ENCODE measurements at regions not wholly inside any gene's neighbourhood (a gene's known extent, or its start where the extent isn't known, plus 50 kb on each side); places are given as distances from the start of the nearest gene placed in this dataset.
"Not testable (repeated sequence)": the region's sequence is repeated elsewhere in the genome, so short reads cannot be mapped to it uniquely, and the experiment has no call there.

DNA sequence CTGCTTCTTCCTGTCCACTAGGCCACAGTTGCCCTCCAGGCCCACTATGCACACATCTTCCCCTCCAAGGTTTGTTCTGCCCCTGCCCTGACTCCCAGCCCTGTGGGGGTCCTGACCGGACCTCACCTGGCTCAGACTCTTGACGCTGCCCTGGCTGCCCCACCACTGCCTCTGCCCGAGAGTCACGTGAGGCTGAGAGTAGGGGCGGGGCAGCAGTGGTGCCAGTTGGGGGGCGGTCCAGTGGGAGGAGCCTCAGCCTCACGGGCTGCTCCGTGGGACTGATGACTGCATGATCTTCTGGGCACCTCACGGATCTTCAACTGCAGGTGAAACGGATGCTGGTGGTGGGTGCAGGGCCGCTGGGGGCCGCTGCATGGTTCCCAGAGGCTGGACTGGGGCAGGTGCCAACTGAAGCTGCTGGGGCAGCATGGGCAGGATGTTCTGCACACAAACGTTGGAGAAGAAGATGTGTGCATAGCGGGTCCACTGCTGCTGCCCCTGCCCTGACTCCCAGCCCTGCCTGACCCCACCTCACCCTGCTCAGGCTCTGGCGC lies 77.6 kb downstream of the HHIPL2 start:
- POLR2A ChIA-PET (ENCODE audit: partially characterized antibody) = not testable (repeated sequence)

DNA sequence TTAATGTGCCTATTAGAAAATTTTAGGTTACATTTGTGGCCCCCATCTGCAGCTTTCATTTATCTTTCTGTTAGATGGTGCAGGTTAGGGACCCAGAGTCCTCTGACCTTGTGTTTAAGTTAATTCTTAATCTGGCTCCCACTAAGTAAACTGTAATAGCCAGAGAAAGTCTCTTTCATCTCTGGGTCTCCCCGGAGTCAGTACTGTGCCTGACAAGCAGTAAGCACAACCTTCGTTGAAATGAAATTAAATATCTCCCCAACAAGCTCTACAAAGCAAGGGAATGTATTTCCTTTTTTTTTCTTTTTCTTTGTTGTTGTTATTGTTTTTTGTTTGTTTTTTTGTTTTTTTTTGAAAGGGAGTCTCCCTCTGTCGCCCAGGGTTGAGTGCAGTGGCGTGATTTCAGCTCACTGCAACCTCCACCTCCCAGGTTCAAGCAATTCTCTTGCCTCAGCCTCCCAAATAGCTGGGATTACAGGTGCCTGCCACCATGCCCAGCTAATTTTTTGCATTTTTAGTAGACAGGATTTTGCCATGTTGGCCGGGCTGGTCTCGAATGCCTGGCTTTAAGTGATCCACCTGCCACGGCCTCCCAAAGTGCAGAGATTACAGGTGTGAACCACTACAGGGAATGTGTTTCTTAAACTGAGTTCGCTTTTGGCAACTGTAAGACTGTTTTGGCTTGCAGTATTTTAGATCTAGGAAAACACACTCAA lies 81.6 kb downstream of the HHIPL2 start:
- Mint-ChIP-seq H3K9me3 (peaks cover 0 to 5% (median 0%) of the 10 kb centered on the region in 8 donors), H3K27ac (peak overlapping the region in 2 of 7 donors; percentile 37 to 94), H3K4me1 (peaks cover 8 to 14% (median 11%) of the 10 kb centered on the region in 4 donors), H3K36me3 (peaks cover 0 to 6% of the 10 kb centered on the region in 2 donors), H3K4me3 (peak overlapping the region in 7 of 8 donors; percentile 16 to 31 (median 26)), H3K27me3 (peaks cover 0 to 5% of the 10 kb centered on the region in 2 donors)
- H3K9me3 ChIP-seq (ENCODE audit: control insufficient read depth in 1 of 2, low read length in 2 of 2) = no peaks in the 10 kb centered on the region
- no peaks in the 10 kb centered on the region for H3K36me3 ChIP-seq (ENCODE audit: insufficient read depth, low read length)
- ChIA-PET CTCF (ENCODE audit: partially characterized antibody) (interaction anchor here (0.6 to 7.8 kb wide), 17 partner anchors 12 to 657 kb away, joined by 3 to 99 read pairs (median 8); partner anchors contain the start of gene TAF1A), POLR2A (ENCODE audit: partially characterized antibody) (interaction anchor here (1.0 to 2.2 kb wide), 3 partner anchors 152 to 178 kb away, joined by 5 to 17 read pairs (median 5); partner anchors contain the start of gene MIA3)
- no peaks in the 10 kb centered on the region for H3K27me3 ChIP-seq (ENCODE audit: insufficient read depth, low read length)
- H3K4me3 ChIP-seq (ENCODE audit: low read length in 2 of 2) = no peak overlapping the region
- H3K4me1 ChIP-seq (ENCODE audit: insufficient read depth, low read length) = peaks cover 12% of the 10 kb centered on the region
- no peak overlapping the region for H3K27ac ChIP-seq (ENCODE audit: low read depth, low read length)
- DNase-seq = no peak
- intact Hi-C loops (cut with micrococcal nuclease) = loop anchor here (5.0 to 10.0 kb wide), 3 partner anchors 88 to 348 kb away; partner anchors contain the start of genes DISP1 and MIA3

More for the DNA sequence above, 77.6 kb downstream of the HHIPL2 start:
- H3K27ac ChIP-seq (ENCODE audit: low read depth, low read length); DNase-seq; H3K4me1 ChIP-seq (ENCODE audit: insufficient read depth, low read length); H3K27me3 Mint-ChIP-seq; H3K36me3 Mint-ChIP-seq; CTCF ChIA-PET (ENCODE audit: partially characterized antibody); H3K9me3 ChIP-seq (ENCODE audit: control insufficient read depth in 1 of 2, low read length in 2 of 2); intact Hi-C loops (cut with micrococcal nuclease); H3K27ac Mint-ChIP-seq; H3K9me3 Mint-ChIP-seq; H3K36me3 ChIP-seq (ENCODE audit: insufficient read depth, low read length); H3K4me3 ChIP-seq (ENCODE audit: low read length in 2 of 2); H3K4me3 Mint-ChIP-seq; H3K4me1 Mint-ChIP-seq; H3K27me3 ChIP-seq (ENCODE audit: insufficient read depth, low read length): not testable (repeated sequence)

DNA sequence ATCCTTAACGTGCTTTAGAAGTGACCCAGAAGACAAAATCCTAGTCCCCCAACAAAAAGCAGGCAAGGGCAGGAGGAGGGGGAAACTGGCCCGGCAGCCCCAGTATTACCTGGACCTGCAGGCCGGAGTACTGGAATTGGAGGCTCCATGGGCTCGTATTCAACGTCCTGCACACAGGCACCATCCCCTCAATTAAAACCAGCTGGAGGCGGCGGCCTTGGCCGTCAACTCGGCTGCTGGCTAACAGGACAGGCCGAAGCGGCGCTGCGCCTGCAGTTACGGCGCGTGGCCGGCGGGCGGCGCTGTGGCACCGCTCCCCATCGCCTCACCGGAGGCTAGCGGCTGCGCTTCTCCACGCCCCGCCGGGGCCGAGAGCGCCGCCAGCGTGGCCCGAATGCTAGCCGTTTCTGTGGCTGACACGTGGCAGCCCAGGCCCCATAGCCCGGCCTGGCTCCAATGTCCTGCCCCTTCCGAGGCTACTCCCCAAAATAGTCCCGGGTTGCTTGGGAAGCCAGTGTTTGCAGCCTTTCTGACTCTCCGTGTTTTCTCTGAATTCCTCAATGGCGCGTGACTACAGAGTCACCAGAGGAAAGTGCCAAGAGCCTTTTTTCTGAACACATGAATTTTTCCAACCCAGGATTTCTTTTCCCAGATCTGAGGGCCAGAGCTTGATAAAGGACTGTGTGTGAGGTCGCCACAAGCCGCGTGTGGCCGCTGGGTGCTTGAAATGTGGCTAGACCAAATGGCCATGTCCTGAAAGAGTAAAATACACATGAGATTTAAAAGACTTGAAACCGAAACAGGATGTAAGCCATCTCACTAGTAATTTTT lies 82.5 kb downstream of the HHIPL2 start:
- H3K27ac ChIP-seq (ENCODE audit: low read depth, low read length) = peak overlapping the region; percentile 31
- peaks cover 0 to 5% (median 0%) of the 10 kb centered on the region in 8 donors for H3K9me3 Mint-ChIP-seq
- H3K27me3 ChIP-seq (ENCODE audit: insufficient read depth, low read length) = no peaks in the 10 kb centered on the region
- H3K4me1 ChIP-seq (ENCODE audit: insufficient read depth, low read length) = peaks cover 12% of the 10 kb centered on the region
- peak overlapping the region; percentile 82 to 95 (median 89) for H3K4me3 Mint-ChIP-seq
- peak overlapping the region; percentile 62 to 95 (median 91) for H3K27ac Mint-ChIP-seq
- no peaks in the 10 kb centered on the region for H3K36me3 ChIP-seq (ENCODE audit: insufficient read depth, low read length)
- intact Hi-C loops (cut with micrococcal nuclease) = loop anchor here (1.0 to 10.0 kb wide), 4 partner anchors 89 to 349 kb away; partner anchors contain the start of genes DISP1 and MIA3
- H3K9me3 ChIP-seq (ENCODE audit: control insufficient read depth in 1 of 2, low read length in 2 of 2) = no peaks in the 10 kb centered on the region
- peaks cover 8 to 14% (median 11%) of the 10 kb centered on the region in 4 donors for H3K4me1 Mint-ChIP-seq
- peak overlapping the region; percentile 62 to 73 for H3K4me3 ChIP-seq (ENCODE audit: low read length in 2 of 2)
- H3K27me3 Mint-ChIP-seq = peaks cover 0 to 5% of the 10 kb centered on the region in 2 donors
- ChIA-PET CTCF (ENCODE audit: partially characterized antibody) (interaction anchor here (0.9 to 7.8 kb wide), 36 partner anchors 9 to 687 kb away, joined by 3 to 99 read pairs (median 5); partner anchors contain the start of gene TAF1A), POLR2A (ENCODE audit: partially characterized antibody) (interaction anchor here (0.5 to 2.2 kb wide), 6 partner anchors 10 to 248 kb away, joined by 3 to 17 read pairs (median 5); partner anchors contain the start of genes AIDA, BROX and MIA3)
- H3K36me3 Mint-ChIP-seq = peaks cover 0 to 6% of the 10 kb centered on the region in 2 donors
- DNase-seq = peak; percentile 66 to 84 (median 79)

DNA sequence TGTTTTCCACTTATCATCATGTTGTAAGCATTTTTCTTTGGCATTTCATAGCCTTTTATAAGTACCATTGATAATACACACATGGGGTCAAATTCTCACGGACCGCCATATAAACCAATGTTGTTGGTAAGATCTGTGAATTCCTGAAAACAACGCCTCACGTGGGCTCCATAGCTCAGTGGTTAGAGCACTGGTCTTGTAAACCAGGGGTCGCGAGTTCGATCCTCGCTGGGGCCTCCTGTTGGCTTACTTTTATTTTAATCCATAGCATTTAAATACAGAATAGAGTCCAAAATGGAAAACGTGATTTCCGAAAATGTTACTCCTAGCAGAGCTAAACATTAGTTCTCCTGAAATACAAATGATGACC lies 83.1 kb downstream of the HHIPL2 start:
- Histone ChIP-seq H3K4me3 (ENCODE audit: low read length in 2 of 2) (peak overlapping the region in 1 of 2 donors; percentile 62), H3K4me1 (ENCODE audit: insufficient read depth, low read length) (peaks cover 12% of the 10 kb centered on the region), H3K36me3 (ENCODE audit: insufficient read depth, low read length) (no peaks in the 10 kb centered on the region), H3K27me3 (ENCODE audit: insufficient read depth, low read length) (no peaks in the 10 kb centered on the region), H3K27ac (ENCODE audit: low read depth, low read length) (no peak overlapping the region), H3K9me3 (ENCODE audit: control insufficient read depth in 1 of 2, low read length in 2 of 2) (no peaks in the 10 kb centered on the region)
- intact Hi-C loops (cut with micrococcal nuclease) = loop anchor here (1.0 to 10.0 kb wide), 4 partner anchors 90 to 350 kb away; partner anchors contain the start of genes DISP1 and MIA3
- ChIA-PET CTCF (ENCODE audit: partially characterized antibody) (interaction anchor here (0.6 to 7.8 kb wide), 38 partner anchors 9 to 1382 kb away, joined by 3 to 99 read pairs (median 4); partner anchors contain the start of gene TAF1A), POLR2A (ENCODE audit: partially characterized antibody) (interaction anchor here (0.5 to 2.2 kb wide), 5 partner anchors 10 to 248 kb away, joined by 3 to 17 read pairs (median 5); partner anchors contain the start of genes AIDA, BROX and MIA3)
- H3K36me3 Mint-ChIP-seq = peaks cover 0 to 6% of the 10 kb centered on the region in 2 donors
- H3K4me3 Mint-ChIP-seq = peak overlapping the region; percentile 78 to 92 (median 87)
- H3K27ac Mint-ChIP-seq = peak overlapping the region in 6 of 7 donors; percentile 62 to 94 (median 86)
- H3K27me3 Mint-ChIP-seq = peaks cover 1 to 6% of the 10 kb centered on the region in 2 donors
- peaks cover 0 to 5% (median 0%) of the 10 kb centered on the region in 8 donors for H3K9me3 Mint-ChIP-seq
- peak; percentile 66 to 78 (median 72) for DNase-seq
- peaks cover 8 to 14% (median 11%) of the 10 kb centered on the region in 4 donors for H3K4me1 Mint-ChIP-seq

DNA sequence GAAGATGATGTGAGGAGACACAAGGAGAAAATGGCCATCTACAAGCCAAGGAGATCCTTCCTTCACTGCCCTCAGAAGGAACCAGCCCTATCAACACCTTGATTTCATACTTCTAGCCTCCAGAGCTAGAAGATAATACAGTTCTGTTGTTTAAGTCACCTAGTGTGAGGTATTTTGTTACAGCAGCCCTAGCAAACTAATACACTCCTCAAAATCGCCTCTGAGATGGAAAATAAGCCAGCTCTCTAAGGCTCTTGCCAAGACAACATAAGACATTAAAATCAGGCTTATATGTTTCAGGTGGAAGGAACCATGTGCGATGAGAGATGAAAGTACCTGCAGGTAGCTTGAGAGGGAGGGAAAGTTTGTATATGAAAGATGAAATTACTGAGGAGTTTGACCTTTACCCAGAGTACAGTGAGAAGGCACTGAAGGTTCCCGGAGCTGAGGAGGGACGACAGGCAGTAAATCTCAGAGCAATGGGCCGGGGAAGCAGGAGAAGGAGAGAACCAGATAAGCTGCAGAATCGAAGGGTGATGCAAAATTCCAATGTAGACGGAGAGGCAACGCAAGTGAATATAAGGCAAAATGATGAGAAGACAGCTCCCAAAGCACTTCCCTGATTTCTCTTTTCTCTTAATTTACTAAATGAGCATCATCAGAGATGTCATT lies 84.7 kb downstream of the HHIPL2 start:
- H3K4me3 ChIP-seq (ENCODE audit: low read length in 2 of 2) = no peak overlapping the region
- Mint-ChIP-seq H3K4me1 (peaks cover 8 to 14% (median 11%) of the 10 kb centered on the region in 4 donors), H3K36me3 (peaks cover 0 to 6% of the 10 kb centered on the region in 2 donors), H3K27me3 (peaks cover 1 to 6% of the 10 kb centered on the region in 2 donors), H3K4me3 (peak overlapping the region in 2 of 8 donors; percentile 29 to 37), H3K27ac (peak overlapping the region in 3 of 7 donors; percentile 9 to 36 (median 18)), H3K9me3 (peaks cover 0 to 11% (median 4%) of the 10 kb centered on the region in 8 donors)
- no peak overlapping the region for H3K27ac ChIP-seq (ENCODE audit: low read depth, low read length)
- CTCF ChIA-PET (ENCODE audit: partially characterized antibody) = interaction anchor here (0.9 to 7.8 kb wide), 5 partner anchors 8 to 619 kb away, joined by 4 to 99 read pairs (median 52); no protein-coding TSS in a partner anchor
- no peaks in the 10 kb centered on the region for H3K27me3 ChIP-seq (ENCODE audit: insufficient read depth, low read length)
- H3K9me3 ChIP-seq (ENCODE audit: control insufficient read depth in 1 of 2, low read length in 2 of 2) = no peaks in the 10 kb centered on the region
- no peaks in the 10 kb centered on the region for H3K36me3 ChIP-seq (ENCODE audit: insufficient read depth, low read length)
- intact Hi-C loops (cut with micrococcal nuclease) = loop anchor here (10.0 kb wide), 2 partner anchors 92 to 352 kb away; partner anchors contain the start of gene DISP1
- POLR2A ChIA-PET (ENCODE audit: partially characterized antibody) = no interaction called here
- DNase-seq = no peak
- H3K4me1 ChIP-seq (ENCODE audit: insufficient read depth, low read length) = peaks cover 12% of the 10 kb centered on the region

DNA sequence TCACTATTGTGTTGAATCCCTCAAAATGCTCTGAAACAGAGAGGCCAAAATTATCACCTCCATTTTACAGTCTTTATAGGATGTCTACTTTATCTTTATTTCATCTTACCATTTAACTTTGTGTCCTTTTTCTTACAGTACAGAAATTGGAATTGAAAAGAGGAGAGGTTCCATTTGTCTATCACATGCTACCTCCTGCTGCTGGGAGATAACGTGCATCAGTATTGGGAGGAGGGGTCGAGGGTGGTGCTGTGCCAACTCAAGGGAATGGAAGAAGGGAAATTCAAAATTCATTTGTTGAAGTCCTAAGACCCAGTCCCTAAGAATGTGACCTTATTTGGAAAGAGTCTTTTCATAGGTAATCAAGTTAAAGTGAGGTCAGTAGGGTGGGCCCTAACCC lies 85.3 kb downstream of the HHIPL2 start:
- DNase-seq = no peak
- H3K27me3 Mint-ChIP-seq = peaks cover 1 to 6% of the 10 kb centered on the region in 2 donors
- H3K9me3 Mint-ChIP-seq = peaks cover 0 to 13% (median 5%) of the 10 kb centered on the region in 8 donors
- H3K36me3 Mint-ChIP-seq = peaks cover under 1 to 6% of the 10 kb centered on the region in 2 donors
- H3K4me1 ChIP-seq (ENCODE audit: insufficient read depth, low read length) = peaks cover 12% of the 10 kb centered on the region
- ChIA-PET POLR2A (ENCODE audit: partially characterized antibody) (no interaction called here), CTCF (ENCODE audit: partially characterized antibody) (interaction anchor here (0.9 to 7.8 kb wide), 4 partner anchors 8 to 619 kb away, joined by 4 to 99 read pairs (median 56); no protein-coding TSS in a partner anchor)
- intact Hi-C loops (cut with micrococcal nuclease) = loop anchor here (10.0 kb wide), 2 partner anchors 92 to 352 kb away; partner anchors contain the start of gene DISP1
- H3K4me3 ChIP-seq (ENCODE audit: low read length in 2 of 2) = no peak overlapping the region
- H3K27ac Mint-ChIP-seq = peak overlapping the region in 1 of 7 donors; percentile 36
- H3K4me1 Mint-ChIP-seq = peaks cover 8 to 14% (median 11%) of the 10 kb centered on the region in 4 donors
- H3K4me3 Mint-ChIP-seq = no peak overlapping the region
- H3K27me3 ChIP-seq (ENCODE audit: insufficient read depth, low read length) = no peaks in the 10 kb centered on the region
- H3K36me3 ChIP-seq (ENCODE audit: insufficient read depth, low read length) = no peaks in the 10 kb centered on the region
- H3K9me3 ChIP-seq (ENCODE audit: control insufficient read depth in 1 of 2, low read length in 2 of 2) = peaks cover 0 to 3% of the 10 kb centered on the region in 2 donors
- H3K27ac ChIP-seq (ENCODE audit: low read depth, low read length) = no peak overlapping the region
